ENCODE measurements at regions not wholly inside any gene's neighbourhood (a gene's known extent, or its start where the extent isn't known, plus 50 kb on each side); places are given as distances from the start of the nearest gene placed in this dataset.

DNA sequence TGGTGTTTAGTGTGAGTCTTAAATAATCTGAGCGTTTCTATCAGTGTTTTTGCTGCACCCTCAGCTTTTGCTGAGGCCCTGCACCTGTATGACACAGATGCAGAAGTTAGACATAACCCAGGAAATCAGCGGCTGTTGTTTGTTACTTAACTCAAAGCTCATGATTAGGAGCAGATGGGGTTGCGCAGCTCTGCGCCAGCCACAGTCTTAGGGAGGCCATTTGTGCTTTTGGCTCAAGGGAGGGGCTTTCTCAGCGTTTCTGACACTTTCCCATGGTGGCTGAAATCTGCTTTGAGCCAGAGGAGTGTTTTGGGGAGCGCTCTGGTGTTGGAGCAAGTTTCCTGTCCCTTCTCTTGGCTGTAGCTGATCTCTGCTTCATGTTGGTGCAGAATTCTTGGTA is 433.8 kb downstream of the NAF1 start:
- Histone ChIP-seq H3K27ac (ENCODE audit: low read length) (no peak overlapping the region), H3K9me3 (ENCODE audit: insufficient read depth, low read length) (no peaks in the 10 kb centered on the region), H3K79me2 (ENCODE audit: low read length) (no peaks in the 10 kb centered on the region), H4K20me1 (ENCODE audit: insufficient read depth, low read length) (no peaks in the 10 kb centered on the region), H3K36me3 (replicated peaks; ENCODE audit: low read depth, low read length) (no peaks in the 10 kb centered on the region), H3K4me1 (ENCODE audit: low read length) (peaks cover 6% of the 10 kb centered on the region; the same call in 1 of the 2 replicates), H2AFZ (ENCODE audit: low read depth, low read length) (no peak overlapping the region; the same call in 1 of the 2 replicates), H3K27me3 (ENCODE audit: low read depth, low read length) (no peaks in the 10 kb centered on the region), H3K4me2 (ENCODE audit: low read length) (no peak overlapping the region), H3K4me3 (ENCODE audit: low read length) (no peak overlapping the region), H3K9ac (ENCODE audit: low read length) (no peak overlapping the region)
- TF ChIP-seq, protein P1, sequence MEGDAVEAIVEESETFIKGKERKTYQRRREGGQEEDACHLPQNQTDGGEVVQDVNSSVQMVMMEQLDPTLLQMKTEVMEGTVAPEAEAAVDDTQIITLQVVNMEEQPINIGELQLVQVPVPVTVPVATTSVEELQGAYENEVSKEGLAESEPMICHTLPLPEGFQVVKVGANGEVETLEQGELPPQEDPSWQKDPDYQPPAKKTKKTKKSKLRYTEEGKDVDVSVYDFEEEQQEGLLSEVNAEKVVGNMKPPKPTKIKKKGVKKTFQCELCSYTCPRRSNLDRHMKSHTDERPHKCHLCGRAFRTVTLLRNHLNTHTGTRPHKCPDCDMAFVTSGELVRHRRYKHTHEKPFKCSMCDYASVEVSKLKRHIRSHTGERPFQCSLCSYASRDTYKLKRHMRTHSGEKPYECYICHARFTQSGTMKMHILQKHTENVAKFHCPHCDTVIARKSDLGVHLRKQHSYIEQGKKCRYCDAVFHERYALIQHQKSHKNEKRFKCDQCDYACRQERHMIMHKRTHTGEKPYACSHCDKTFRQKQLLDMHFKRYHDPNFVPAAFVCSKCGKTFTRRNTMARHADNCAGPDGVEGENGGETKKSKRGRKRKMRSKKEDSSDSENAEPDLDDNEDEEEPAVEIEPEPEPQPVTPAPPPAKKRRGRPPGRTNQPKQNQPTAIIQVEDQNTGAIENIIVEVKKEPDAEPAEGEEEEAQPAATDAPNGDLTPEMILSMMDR (IDR thresholded peaks at IDR 0.05; ENCODE audit: low read depth, low read length): no peak
- TF ChIP-seq EZH2phosphoT487 (IDR thresholded peaks at IDR 0.05; ENCODE audit: low read depth): no peak

DNA sequence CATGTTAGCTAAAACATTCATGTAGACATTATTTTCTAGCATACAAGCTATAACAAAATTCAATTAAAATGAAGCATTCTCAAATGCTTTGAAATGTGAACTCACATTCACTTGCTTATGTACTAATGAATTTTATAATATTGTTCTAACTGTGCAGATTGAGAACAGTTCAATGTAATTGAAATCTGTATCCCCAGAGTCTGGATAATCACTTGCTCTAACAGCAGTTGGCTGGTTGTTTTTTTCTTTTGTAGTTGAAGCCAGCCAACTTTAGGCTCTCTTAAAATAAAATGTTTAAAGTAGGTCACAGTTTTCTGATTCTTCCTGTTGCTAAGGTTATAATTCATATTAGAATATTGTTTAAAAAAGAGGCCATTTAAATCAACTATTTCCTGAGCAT is 438.9 kb downstream of the NAF1 start:
- no peaks in the 10 kb centered on the region for H3K36me3 ChIP-seq (replicated peaks; ENCODE audit: low read depth, low read length)
- H2AFZ ChIP-seq (ENCODE audit: low read depth, low read length): no peak overlapping the region
- no peaks in the 10 kb centered on the region for H4K20me1 ChIP-seq (ENCODE audit: insufficient read depth, low read length)
- no peaks in the 10 kb centered on the region for H3K4me1 ChIP-seq (ENCODE audit: low read length)
- TF ChIP-seq, protein P1 (IDR thresholded peaks at IDR 0.05; ENCODE audit: low read depth, low read length): no peak
- TF ChIP-seq EZH2phosphoT487 (IDR thresholded peaks at IDR 0.05; ENCODE audit: low read depth): no peak
- H3K9me3 ChIP-seq (ENCODE audit: insufficient read depth, low read length): no peaks in the 10 kb centered on the region
- H3K9ac ChIP-seq (ENCODE audit: low read length): no peak overlapping the region
- no peak overlapping the region for H3K4me3 ChIP-seq (ENCODE audit: low read length)
- no peaks in the 10 kb centered on the region for H3K27me3 ChIP-seq (ENCODE audit: low read depth, low read length)
- no peak overlapping the region for H3K27ac ChIP-seq (ENCODE audit: low read length)
- no peaks in the 10 kb centered on the region for H3K79me2 ChIP-seq (ENCODE audit: low read length)
- no peak overlapping the region for H3K4me2 ChIP-seq (ENCODE audit: low read length)

DNA sequence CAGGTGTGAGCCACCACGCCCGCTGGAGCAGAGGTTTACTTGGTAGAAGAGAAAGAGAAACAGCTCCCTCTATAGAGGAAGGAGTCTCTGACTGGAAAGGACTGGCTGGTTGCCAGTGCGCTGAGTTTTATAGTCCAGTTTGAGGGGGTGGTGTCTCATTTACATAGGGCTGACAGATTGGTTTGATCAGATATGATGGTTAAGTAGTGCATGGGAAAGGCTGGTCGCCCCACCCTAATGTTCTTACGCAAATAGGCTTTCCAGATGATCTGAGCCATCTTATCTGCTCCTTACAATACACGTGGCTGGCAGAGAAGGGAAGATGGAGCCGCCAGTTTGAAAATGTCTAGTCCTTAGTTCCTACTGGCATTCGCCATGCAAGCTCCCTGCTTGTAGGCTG is 439.5 kb downstream of the NAF1 start:
- H2AFZ ChIP-seq (ENCODE audit: low read depth, low read length): no peak overlapping the region
- no peaks in the 10 kb centered on the region for H3K36me3 ChIP-seq (replicated peaks; ENCODE audit: low read depth, low read length)
- no peaks in the 10 kb centered on the region for H3K4me1 ChIP-seq (ENCODE audit: low read length)
- no peak for TF ChIP-seq EZH2phosphoT487 (IDR thresholded peaks at IDR 0.05; ENCODE audit: low read depth)
- TF ChIP-seq, protein P1 (IDR thresholded peaks at IDR 0.05; ENCODE audit: low read depth, low read length): no peak
- H3K27me3 ChIP-seq (ENCODE audit: low read depth, low read length): no peaks in the 10 kb centered on the region
- no peak overlapping the region for H3K27ac ChIP-seq (ENCODE audit: low read length)
- H3K4me3 ChIP-seq (ENCODE audit: low read length): no peak overlapping the region
- H3K79me2 ChIP-seq (ENCODE audit: low read length): no peaks in the 10 kb centered on the region
- no peak overlapping the region for H3K4me2 ChIP-seq (ENCODE audit: low read length)
- H4K20me1 ChIP-seq (ENCODE audit: insufficient read depth, low read length): no peaks in the 10 kb centered on the region
- no peak overlapping the region for H3K9ac ChIP-seq (ENCODE audit: low read length)
- H3K9me3 ChIP-seq (ENCODE audit: insufficient read depth, low read length): no peaks in the 10 kb centered on the region

DNA sequence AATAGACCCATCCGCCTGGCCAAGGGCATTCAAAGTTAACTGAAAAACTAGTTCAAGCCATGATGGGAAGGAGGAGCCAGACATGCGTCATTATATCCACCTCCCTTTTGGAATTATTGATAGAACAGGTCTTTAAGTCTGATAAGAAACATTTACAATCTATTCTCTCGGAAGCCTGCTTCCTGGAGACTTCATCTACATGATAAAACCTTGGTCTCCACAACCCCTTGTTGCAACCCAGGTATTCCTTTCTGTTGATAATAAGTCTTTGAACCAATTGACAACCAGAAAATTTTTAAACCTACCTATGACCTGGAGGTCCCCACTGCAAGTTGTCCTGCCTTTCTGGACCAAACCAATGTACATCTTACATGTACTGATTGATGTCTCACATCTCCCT is 451.3 kb downstream of the NAF1 start:
- TF ChIP-seq, protein P1 (IDR thresholded peaks at IDR 0.05; ENCODE audit: low read depth, low read length): no peak
- no peak for TF ChIP-seq EZH2phosphoT487 (IDR thresholded peaks at IDR 0.05; ENCODE audit: low read depth)
- Histone ChIP-seq H2AFZ (ENCODE audit: low read depth, low read length) (no peak overlapping the region), H3K36me3 (replicated peaks; ENCODE audit: low read depth, low read length) (no peaks in the 10 kb centered on the region), H3K4me1 (ENCODE audit: low read length) (no peaks in the 10 kb centered on the region), H3K4me2 (ENCODE audit: low read length) (no peak overlapping the region), H3K27ac (ENCODE audit: low read length) (no peak overlapping the region), H3K9me3 (ENCODE audit: insufficient read depth, low read length) (no peaks in the 10 kb centered on the region), H3K79me2 (ENCODE audit: low read length) (no peaks in the 10 kb centered on the region), H3K4me3 (ENCODE audit: low read length) (no peak overlapping the region), H4K20me1 (ENCODE audit: insufficient read depth, low read length) (no peaks in the 10 kb centered on the region), H3K27me3 (ENCODE audit: low read depth, low read length) (no peaks in the 10 kb centered on the region), H3K9ac (ENCODE audit: low read length) (no peak overlapping the region)
